CD4-positive, alpha-beta T cell (primary cell): ENCODE measurements at regions not wholly inside any gene's neighbourhood (a gene's known extent, or its start where the extent isn't known, plus 50 kb on each side); places are given as distances from the start of the nearest gene placed in this dataset.

ENCODE experiments used
- ATAC-seq: fragments of 200-7000 bp; cut with Tn5 transposase; one replicate; pipeline ENCODE4 v1.10.0; 2022; ENCODE audit warnings: mild to moderate bottlenecking; ENCODE audit not compliant: poor library complexity
- CTCF ChIA-PET: fragments of 350-600 bp; sonication (Branson Sonifier 250); formaldehyde crosslinking; loops from one replicate; lab custom pipeline; 2021; ENCODE audit warnings: antibody characterized with exemption, inconsistent platforms; lab: Charles Lee
- POLR2A ChIA-PET: fragments of 350-600 bp; sonication (Branson Sonifier 250); formaldehyde crosslinking; loops from one replicate; lab custom pipeline; 2021; ENCODE audit warnings: antibody characterized with exemption, inconsistent platforms; lab: Charles Lee
- DNase-seq, 14 experiments: peaks; one replicate each; pipeline ENCODE4 v3.0.0-alpha.2; 2013 to 2020; ENCODE audit warnings: mixed read lengths in 2 of 14
- H3K27ac ChIP-seq, 2 donors: one replicate each; pipeline versions ENCODE4 v1.5.1 to v1.7.0; 2013; ENCODE audit warnings: low read length in 2 of 2, low read depth in 1 of 2, mild to moderate bottlenecking in 1 of 2
- H3K27me3 ChIP-seq, 2 experiments: 1 replicate in 1 of 2; 2 replicates in 1 of 2; pipeline versions ENCODE4 v1.6.1 to v1.7.0; 2013; ENCODE audit warnings: low read length in 2 of 2, control low read depth in 1 of 2, mild to moderate bottlenecking in 1 of 2, moderate library complexity in 1 of 2; ENCODE audit not compliant: insufficient read depth in 2 of 2, control insufficient read depth in 1 of 2
- H3K36me3 ChIP-seq: one replicate; pipeline ENCODE4 v1.6.1; 2013; ENCODE audit warnings: low read length, control low read depth; ENCODE audit not compliant: insufficient read depth
- H3K4me1 ChIP-seq: one replicate; pipeline ENCODE4 v1.6.1; 2013; ENCODE audit warnings: low read length, control low read depth; ENCODE audit not compliant: insufficient read depth
- H3K4me3 ChIP-seq: one replicate; pipeline ENCODE4 v1.5.1; 2013; ENCODE audit warnings: mild to moderate bottlenecking, low read length, moderate library complexity
- H3K9me3 ChIP-seq, 2 experiments: 1 replicate in 1 of 2; 2 replicates in 1 of 2; pipeline versions ENCODE4 v1.6.1 to v1.7.0; 2013; ENCODE audit warnings: low read length in 2 of 2, mild to moderate bottlenecking in 2 of 2, control low read depth in 1 of 2, moderate library complexity in 1 of 2; ENCODE audit not compliant: control insufficient read depth in 1 of 2, insufficient read depth in 1 of 2
- H3K27ac Mint-ChIP-seq: one replicate; pipeline ENCODE4 v1.8.0; 2020; ENCODE audit warnings: mixed read lengths
- H3K27me3 Mint-ChIP-seq: one replicate; pipeline ENCODE4 v1.8.0; 2021; ENCODE audit warnings: mixed read lengths
- H3K36me3 Mint-ChIP-seq: one replicate; pipeline ENCODE4 v1.8.0; 2021; ENCODE audit warnings: low read depth, mixed read lengths
- H3K4me1 Mint-ChIP-seq: one replicate; pipeline ENCODE4 v1.8.0; 2021; ENCODE audit warnings: low read depth, mixed read lengths
- H3K4me3 Mint-ChIP-seq: one replicate; pipeline ENCODE4 v1.8.0; 2020; ENCODE audit warnings: mild to moderate bottlenecking, mixed read lengths
- H3K9me3 Mint-ChIP-seq: one replicate; pipeline ENCODE4 v1.8.0; 2020; ENCODE audit warnings: mixed read lengths
- CTCF ChIP-seq: fragments of 200-600 bp; IDR thresholded peaks from one replicate; pipeline ENCODE4 v1.8.0; 2022; ENCODE audit warnings: antibody characterized with exemption, mild to moderate bottlenecking
- intact Hi-C, 2 experiments: fragments of 100-400 bp; cut with DNase I in 1 of 2; cut with micrococcal nuclease in 1 of 2; formaldehyde crosslinking; loops; one replicate each; pipeline versions ENCODE4 v1.15.1 to v1.9.0; 2023 to 2025; cut with DNase I, micrococcal nuclease

GRCh38 chr5:61702784-61703183 lies 370.7 kb downstream of the ZSWIM6 start:
- H3K36me3 ChIP-seq: no peaks in the 10 kb centered on the region
- DNase-seq (no peak), ATAC-seq (no peak)
- H3K27me3 ChIP-seq: peaks cover 2 to 13% of the 10 kb centered on the region in 2 experiments
- H3K27me3 Mint-ChIP-seq: peaks cover 16% of the 10 kb centered on the region
- no peaks in the 10 kb centered on the region for H3K9me3 ChIP-seq
- H3K4me1 Mint-ChIP-seq: no peaks in the 10 kb centered on the region
- H3K4me3 Mint-ChIP-seq: no peak overlapping the region
- H3K9me3 Mint-ChIP-seq: no peaks in the 10 kb centered on the region
- ChIA-PET POLR2A (no interaction called here), CTCF (no interaction called here)
- H3K4me1 ChIP-seq: no peaks in the 10 kb centered on the region
- no peak for TF ChIP-seq CTCF
- no peak overlapping the region for H3K4me3 ChIP-seq
- H3K36me3 Mint-ChIP-seq: no peaks in the 10 kb centered on the region
- no peak overlapping the region for H3K27ac Mint-ChIP-seq
- H3K27ac ChIP-seq: no peak overlapping the region
- intact Hi-C loops: no loop called here

DNA sequence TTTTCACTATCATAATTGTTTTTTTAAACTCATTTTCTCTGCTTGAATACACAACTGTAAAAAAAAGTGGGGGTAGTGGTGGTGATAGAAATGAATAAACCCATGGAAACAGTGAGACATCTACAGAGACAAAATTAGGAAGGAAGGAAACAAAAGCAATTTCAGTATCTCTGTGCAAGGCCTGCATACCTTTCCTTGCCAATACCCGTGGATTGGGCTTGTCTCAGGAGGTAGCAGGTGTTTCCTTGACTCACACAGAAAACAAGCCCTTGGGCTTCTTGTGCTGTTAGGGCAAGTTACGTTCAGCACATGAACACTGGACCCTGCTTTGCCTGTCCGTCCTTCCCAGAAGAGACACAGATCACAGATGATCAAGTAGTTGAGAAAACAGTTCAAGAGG lies 372.2 kb downstream of the ZSWIM6 start:
- Histone ChIP-seq H3K4me3 (no peak overlapping the region), H3K27me3 (peaks cover 2 to 13% of the 10 kb centered on the region in 2 experiments), H3K4me1 (no peaks in the 10 kb centered on the region), H3K9me3 (no peaks in the 10 kb centered on the region), H3K36me3 (no peaks in the 10 kb centered on the region), H3K27ac (no peak overlapping the region)
- Mint-ChIP-seq H3K27me3 (peaks cover 16% of the 10 kb centered on the region), H3K4me3 (no peak overlapping the region), H3K9me3 (peaks cover 2% of the 10 kb centered on the region), H3K27ac (no peak overlapping the region), H3K36me3 (no peaks in the 10 kb centered on the region), H3K4me1 (no peaks in the 10 kb centered on the region)
- POLR2A ChIA-PET: no interaction called here
- intact Hi-C loops: no loop called here
- TF ChIP-seq CTCF: no peak
- no peak for ATAC-seq
- DNase-seq: no peak
- CTCF ChIA-PET: no interaction called here

DNA sequence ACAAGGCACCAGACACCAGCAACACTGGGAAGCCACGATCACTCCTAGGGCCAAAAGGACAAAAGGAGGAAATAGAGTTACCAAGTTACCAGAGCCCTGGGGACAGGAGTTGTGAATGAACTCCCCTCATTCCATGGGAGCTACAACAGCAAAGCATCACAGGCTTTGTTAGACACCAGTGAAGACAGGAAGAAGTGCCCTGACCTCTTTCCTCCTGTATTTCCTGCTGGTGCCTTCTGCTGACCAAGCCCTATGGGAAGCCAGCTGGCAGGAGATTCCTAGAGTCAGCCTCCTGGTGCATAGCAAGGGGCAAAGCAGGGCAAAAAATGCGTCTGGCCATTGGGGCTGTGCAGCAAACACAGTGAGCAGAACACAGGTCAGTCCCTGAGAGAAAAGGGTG lies 374.7 kb downstream of the ZSWIM6 start:
- Mint-ChIP-seq H3K4me1 (no peaks in the 10 kb centered on the region), H3K9me3 (peaks cover 12% of the 10 kb centered on the region), H3K27ac (no peak overlapping the region), H3K4me3 (no peak overlapping the region), H3K36me3 (no peaks in the 10 kb centered on the region), H3K27me3 (peaks cover 21% of the 10 kb centered on the region)
- DNase-seq: no peak
- Histone ChIP-seq H3K4me3 (no peak overlapping the region), H3K27ac (no peak overlapping the region), H3K9me3 (no peaks in the 10 kb centered on the region), H3K4me1 (no peaks in the 10 kb centered on the region), H3K27me3 (peaks cover 2 to 13% of the 10 kb centered on the region in 2 experiments), H3K36me3 (no peaks in the 10 kb centered on the region)
- ChIA-PET POLR2A (no interaction called here), CTCF (no interaction called here)
- TF ChIP-seq CTCF: no peak
- intact Hi-C loops: no loop called here
- no peak for ATAC-seq
